HG03558 (cell line): ENCODE measurements at regions not wholly inside any gene's neighbourhood (a gene's known extent, or its start where the extent isn't known, plus 50 kb on each side); places are given as distances from the start of the nearest gene placed in this dataset.

Experiments
- ATAC-seq: cut with Tn5 transposase; IDR thresholded peaks from one replicate; pipeline ENCODE4 v1.9.1; 2021; ENCODE audit warnings: moderate number of reproducible peaks; ENCODE audit not compliant: unreplicated experiment; ENCODE audit errors: extremely low read depth

DNA sequence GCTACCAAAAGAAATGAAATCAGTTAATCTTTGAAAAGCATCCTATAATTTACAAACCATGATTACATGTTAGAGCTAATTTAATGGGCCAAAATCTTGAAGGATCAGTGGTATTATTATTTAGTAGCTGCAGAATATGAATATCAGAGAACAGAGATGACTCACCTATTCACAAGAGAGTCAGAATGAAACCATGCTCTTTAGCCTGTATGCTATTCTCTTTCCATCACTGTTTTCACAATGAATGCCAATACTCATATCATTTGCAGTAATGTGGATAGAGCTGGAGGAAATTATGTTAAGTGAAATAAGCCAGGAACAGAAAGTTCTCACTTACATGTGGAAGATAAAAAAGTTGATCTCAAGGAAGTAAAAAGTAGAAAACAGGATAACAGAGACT is 414.1 kb downstream of the CENPC start:
- peak; percentile 95 for ATAC-seq

DNA sequence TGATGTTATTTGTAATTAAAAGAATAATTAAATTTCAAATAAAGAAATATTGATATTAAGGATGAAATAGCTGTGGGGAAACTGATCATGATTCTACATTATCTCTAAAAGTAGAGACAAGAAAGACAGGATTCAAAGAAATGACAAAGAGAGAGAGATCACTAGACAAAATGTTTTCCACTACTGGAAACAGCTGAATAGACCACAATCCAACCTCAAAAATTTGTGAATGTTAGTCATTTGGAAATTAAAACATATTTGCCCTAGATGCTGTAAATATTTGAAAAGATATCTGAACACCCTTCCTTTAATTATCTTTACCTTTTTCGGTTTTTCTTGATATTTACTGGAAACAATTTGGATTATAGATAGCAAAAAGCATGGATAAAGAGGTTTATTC is 414.9 kb downstream of the CENPC start:
- ATAC-seq: no peak

DNA sequence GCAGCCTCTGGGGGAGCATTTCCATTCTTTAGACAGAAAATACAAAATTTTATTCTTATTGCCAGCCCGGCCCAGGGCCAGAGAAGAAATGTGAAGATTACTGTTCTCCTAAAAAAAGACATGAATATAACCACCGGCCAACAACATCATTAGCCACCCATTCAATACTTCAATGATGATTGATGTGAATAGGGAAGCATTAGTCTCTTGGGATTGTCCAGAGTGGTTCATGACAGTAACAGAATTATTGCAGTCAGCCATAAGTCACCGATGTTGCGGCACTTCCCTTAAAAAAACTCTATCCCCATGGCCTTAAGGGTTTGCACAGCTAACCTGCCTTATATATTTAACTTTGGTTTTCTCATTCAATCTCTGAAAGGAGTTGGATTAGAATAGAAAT is 418.7 kb downstream of the CENPC start:
- no peak for ATAC-seq

DNA sequence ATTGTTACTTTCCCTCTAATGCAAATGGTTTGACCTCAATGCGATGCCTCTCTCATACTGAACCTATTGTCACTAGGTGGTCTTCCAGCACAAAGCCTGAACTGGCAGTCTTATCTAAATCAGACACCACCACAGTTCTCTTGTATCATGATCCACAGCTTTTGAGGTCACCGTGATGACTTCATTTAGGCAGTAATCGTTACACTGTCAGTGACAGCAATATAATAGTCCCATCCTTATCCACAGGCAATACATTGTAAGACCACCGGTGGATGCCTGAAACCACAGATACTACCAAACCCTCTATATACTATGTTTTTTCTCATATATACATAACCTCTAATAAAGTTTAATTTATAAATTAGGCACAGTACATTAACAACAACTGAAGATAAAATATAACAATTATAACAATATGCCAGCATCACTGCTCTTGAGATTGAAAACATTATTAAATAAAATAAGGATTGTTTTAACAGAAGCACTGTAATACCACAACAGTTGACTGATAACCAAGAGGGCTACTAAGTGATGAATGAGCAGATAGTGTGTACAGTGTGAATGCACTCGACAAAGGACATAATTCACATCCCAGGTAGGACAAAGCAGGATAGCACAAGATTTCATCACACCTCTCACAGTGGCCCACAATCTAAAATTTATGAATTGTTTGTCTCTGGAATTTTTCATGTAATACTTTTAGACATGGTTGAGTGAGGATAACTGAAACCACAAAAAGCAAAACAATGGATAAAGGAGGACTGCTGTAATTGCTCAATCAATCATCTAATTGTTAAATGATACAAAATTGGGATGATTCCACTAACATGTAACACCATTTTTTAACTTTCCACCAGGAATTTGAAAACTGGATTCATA is 419.4 kb downstream of the CENPC start:
- no peak for ATAC-seq

DNA sequence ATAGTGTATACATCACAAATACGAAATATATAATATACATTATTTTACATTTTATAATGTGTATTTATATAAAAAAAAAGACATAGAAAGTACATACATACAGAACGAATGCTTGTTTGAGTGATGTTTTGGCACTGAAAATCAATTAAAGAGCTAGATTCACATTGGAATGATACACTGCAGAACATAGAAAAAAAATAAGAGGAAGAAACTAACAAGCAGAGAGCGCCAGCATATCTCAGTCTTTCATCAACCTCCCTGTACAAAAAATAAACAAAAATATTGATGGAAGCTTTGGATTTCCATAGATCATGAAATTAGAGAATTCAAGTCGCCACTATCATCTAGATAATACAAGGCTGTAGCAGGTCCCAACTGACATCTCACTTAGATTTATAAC is 420.6 kb downstream of the CENPC start:
- no peak for ATAC-seq

DNA sequence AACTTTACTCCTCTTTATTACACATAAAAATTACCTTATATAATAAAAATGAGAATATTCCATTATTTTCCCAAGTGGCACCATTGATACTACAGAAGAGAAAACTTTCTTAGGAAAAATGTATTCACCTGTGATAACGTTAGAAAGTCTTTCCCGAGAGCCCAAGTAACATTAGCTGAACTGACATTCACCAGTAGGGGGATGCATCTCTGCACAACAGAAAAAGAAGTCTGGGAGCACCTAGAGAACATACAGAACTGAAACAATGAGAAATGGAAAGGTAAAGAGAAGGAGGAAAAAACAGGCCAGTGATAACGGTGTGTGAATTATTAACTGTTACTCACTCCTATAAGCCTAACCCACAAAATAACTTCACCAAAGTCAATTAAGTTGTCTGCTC is 423.3 kb downstream of the CENPC start:
- ATAC-seq: no peak

DNA sequence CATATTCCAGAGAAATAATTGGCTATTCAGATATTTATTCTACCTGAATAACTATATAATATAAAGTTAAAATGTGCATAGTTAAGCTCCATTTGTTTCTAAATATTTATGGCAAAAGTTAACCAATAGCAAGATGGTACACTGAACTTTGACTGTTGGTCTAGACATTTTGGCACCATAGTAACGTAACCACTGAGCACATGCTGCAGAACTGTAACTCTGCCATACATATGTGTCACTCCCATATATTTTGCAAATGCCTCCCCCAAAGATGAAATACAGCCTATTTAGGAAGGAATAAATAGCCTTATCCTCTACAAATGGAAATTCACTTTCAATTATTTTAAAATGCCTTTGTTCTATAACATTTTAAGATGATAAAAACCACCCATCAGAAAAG is 424.9 kb downstream of the CENPC start:
- ATAC-seq: no peak

DNA sequence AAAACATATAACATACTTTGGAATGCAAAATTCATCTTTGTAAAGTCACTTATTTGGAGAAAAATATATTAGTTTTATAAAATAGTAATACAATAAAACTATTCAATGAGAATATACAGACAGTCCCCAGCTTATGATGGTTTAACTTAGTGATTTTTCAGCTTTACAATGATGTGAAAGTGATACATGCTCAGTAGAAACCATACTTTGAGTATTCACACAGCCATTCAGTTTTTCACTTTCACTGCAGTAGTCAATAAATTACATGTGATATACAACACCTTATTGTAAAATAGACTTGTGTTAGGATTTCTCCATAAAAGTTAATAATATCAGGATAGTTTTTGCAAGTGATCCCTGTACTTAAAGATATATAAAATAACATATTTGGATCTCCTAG is 436.0 kb downstream of the CENPC start:
- no peak for ATAC-seq

DNA sequence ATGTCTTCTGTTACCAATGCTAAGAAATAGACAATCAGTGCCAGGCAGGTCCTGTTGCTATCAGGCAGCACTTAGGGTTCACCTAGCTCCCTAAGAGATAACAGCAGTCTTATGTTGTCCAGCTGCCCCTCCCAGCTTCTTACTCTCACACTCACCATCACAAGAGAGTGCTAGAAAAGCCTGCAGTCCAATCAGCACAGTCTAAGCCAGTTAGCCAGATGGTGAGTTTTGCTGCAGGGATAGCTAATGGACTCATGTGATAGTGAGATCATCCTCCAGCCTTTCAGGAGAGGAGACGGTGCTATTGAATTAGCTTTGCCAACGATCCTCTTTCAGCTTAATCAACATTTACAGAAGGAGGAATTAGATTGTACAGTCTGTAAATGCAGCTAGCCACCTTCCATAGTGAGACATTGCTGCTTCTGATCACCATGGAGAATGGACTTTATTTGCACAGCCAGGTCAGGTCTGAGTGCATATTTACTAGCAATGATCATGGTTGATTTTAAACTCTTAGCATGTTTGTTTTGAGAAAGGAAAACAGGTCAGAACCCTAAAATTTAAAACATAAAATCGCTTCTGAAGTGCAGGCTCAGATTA is 438.3 kb downstream of the CENPC start:
- ATAC-seq: no peak

DNA sequence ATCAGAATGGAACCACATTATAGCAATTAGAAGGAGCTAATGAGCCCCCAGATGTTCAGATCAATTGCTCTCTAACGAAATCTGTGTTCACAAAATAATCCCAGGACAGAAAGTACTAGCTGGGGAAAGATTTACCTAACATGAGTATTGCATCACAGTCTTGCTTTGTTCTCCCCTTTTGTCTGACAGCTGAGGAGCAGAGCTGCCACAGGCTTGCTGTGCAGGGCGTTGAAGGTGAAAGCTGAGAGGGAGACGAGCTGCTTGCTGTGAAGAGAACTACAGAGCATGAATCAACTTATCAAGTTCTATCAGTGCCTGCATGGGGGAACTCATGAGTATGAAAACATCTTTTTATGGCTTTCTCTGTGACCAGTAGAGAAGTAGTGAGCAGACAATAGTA is 441.2 kb downstream of the CENPC start:
- no peak for ATAC-seq

DNA sequence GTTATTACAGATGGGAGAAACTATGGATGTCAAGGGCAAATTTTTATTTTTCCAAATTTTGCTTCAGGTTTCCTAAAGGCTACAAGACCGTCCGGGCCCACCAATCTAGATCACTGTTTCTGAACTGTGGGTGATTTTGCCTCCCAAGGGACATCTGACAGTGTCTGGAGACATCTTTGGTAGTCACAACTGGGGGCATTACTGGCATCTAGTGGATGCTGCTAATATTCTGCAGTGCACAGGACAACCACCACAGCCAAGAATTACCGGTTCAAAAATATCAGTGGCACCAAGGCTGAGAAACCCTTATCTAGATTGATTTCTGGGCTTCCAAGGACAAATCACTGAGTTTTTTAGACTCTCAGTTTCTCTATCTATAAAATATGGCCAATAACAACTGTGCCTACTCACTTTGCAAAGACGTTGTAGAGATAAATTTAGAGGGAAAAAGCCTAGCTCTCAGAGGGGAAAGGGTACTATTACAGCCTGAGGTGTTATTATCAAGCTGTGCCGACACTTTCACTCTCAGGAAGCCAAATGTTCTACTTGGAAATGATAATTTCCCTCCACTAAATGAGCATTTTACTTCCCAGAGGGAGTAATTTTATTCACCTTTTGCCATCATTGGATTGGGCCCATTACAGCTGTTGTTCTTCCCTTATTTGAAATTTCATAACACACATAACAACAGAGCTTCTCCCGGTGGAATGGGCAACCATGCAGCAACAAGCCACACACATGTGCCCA is 442.1 kb downstream of the CENPC start:
- ATAC-seq: no peak

DNA sequence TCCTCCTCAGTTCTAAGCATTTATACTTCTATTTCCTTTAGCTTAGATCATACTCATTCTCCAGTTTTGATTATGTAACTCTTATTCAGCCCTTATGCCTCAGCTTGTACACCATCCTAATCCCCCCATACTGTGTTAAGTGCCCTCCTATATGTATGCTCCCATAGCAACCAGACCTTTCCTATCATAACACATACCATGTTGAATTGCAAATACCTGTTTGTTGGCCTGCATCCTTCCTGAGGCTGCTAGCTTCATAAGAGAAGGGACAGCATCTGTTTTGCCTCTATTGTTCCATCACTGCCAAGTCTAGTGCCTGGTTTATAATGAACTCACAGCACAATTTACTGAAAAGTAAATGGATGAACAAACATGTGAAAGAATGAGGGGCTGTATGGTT is 443.7 kb downstream of the CENPC start:
- ATAC-seq: no peak

DNA sequence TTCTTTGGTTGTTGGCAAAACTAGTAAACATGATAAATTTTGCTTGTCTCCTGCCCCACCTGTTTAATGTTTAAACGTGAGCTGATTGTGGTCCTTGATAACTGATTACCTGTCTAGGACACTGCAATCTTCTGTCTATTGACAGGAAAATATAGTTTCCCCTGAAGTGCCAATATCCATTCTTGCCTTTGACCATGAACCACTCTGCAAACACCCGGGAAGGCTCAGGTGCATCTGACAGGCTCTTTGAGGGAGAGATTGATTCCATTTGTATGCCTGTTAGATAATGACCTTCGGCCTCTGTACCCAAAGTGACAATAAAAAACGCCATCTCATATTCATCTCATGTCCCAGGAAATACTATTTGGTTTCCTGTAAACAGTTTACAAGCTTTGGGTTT is 453.0 kb downstream of the CENPC start:
- no peak for ATAC-seq

DNA sequence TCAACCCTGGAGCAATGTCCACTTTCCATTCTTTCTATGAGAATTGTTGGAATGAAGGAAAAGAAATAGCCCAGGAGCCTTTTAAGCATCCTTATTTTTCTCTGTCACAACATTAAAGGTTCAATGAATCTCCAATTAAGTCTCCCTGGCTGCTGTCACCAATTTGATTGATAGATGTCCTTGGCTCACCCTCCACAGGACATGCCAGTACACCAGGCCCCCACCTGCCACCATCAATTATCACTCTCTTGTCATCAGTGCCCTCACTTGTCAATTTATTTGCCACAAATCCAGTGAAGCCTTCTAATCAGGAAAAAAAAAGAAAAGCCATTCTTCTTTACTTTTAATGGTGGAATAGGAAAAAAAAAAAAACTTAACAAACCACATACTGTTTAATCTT is 453.6 kb downstream of the CENPC start:
- ATAC-seq: no peak

DNA sequence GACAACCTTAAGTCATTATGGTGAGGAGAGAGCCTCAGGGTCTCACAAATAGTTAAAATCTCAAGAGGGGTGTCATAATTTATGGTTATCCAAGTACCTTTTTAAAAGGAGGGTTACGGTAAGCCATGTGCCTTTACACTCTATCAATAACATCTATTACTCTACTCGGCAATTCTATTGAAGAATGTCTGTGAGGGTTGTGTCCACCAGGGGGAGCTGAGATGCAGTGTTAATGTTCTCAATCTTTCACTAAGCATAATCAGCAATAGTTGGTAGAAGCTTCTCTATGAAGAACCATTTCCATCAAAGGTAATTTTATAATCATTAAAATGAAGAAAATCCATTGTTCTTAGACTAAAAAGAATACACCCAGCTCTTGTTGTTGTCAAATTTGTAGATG is 457.4 kb downstream of the CENPC start:
- no peak for ATAC-seq

DNA sequence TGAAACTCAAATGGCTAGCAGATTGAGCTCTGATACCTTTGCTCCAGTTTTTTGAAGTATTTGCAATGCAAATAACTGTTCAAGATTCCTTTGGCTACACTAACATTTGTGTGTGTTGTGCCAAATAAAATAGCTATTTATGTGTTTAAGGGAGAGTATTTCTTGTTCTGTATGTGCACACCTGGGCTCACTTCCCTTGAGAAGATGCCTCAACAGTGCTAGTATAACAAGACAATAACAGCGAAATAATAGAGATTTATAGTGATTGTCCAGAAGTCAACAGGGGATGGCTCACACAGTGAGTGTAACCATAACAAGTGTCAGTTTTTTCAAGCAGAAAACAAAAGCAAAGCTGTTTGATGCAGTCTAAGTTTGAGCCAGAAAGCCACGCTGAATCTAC is 460.5 kb downstream of the CENPC start:
- no peak for ATAC-seq

DNA sequence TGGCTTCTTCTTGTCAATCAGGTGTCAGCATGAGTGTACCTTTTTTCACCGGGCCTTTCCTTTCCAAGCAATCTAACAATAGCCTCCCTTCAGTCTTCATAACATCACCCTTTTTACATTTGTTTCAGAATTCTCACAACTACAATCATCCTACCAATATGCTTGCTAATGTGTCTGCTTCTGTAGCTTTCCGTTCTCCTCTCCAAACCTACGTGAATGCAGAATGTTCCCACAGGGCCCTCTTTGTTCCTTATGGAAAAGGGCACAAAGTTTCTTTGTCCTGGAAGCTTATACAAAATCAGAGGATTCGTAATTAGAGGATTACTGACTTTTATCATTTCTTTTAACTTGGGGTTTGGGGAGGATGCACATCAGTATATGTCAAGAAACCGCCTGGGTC is 461.8 kb downstream of the CENPC start:
- ATAC-seq: no peak

DNA sequence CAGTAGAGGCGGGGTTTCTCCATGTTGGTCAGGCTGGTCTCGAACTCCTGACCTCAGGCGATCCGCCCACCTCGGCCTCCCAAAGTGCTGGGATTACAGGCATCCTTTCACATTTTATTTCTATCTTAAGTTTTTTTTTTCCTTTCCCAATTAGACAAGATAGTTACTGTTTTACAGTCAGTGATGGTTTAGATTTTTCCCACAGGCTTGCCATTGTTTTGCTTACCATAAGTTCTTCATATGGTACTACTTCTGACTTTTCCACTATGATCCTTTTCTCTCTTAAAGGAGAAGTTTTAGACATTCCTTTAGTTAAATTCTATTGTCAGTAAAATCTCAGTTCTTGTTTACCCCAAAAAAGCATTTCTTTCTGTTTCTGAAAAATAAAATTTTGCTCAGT is 462.6 kb downstream of the CENPC start:
- ATAC-seq: no peak

DNA sequence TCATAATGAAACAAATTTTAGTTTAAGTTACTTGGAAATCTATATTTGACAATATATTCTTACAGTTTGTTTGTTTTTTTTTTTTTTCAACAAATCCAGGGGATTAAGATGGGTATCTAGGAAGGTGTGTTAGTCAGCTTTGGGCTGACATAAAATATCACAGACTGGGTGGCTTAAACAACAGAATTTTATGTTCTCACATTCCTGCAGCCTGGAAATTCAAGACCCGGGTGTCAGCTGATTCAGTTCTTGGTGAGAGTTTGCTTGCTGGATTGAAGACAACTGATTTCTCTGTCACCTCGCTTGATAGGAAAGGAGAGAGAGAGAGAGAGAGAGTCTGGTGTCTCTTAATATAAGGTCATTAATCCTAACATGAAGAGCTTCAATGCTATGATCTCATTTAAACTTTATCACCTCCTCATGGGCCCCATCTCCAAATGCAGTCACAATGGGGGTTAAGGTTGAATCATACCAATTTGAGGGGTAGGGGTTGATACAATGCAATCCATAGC is 465.2 kb downstream of the CENPC start:
- no peak for ATAC-seq

DNA sequence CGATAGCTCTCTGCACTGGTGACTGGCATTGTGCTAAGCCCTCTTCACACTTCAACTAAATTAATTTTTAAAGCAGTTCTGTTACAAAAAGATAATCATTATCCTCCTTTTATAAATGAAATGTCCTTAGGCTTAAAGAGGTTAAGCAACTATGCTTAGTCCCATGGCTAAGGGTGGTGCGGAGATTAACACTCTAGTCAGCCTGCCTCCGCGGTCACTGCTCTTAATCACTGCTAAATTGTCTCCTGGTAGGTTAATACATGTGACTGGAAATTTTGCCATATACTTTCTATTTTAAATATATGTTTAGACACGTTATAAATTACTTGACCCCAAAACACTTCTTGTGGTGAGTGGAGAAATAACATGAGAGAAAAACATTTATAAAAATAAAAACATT is 473.7 kb downstream of the CENPC start:
- ATAC-seq: no peak

DNA sequence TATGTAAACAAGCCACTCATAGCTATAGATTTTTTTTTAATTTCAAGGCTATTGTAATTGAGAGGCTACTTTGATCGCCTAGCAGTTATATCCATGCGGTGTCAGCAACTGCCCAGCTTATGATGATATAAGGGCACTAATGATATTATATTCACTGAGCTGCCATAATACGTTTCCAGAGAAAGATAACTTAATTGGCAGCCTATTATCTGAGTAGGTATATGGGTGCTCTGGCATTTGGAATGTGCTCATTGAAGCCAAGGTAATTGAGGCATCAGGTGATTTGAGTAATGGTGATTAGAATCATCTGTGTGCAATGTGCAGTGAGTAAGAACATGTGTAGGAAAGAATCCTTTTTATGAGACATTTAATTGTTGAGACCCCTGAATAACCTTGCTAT is 490.0 kb downstream of the CENPC start:
- ATAC-seq: no peak
